ENCODE measurements at regions not wholly inside any gene's neighbourhood (a gene's known extent, or its start where the extent isn't known, plus 50 kb on each side); places are given as distances from the start of the nearest gene placed in this dataset.

DNA sequence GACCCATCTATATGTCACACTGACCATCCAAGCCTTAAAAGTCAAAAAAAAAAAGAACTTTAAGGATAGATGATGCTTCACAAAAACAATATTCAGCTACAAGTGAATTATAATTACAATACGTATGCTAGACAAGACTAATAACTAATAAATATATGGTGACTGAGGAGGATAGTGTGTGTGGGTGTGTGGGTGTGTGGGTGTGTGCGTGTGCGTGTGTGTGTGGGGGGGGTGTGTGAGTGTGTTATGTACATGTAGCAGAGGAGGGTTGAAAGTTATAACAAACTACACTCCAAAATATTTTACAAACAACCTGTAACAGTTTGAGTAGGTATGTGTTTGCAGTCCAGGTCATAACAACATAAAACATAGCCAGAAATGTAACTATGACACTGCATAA, 159.2 kb upstream of the RBBP8 start (continued):
- no peak for TF ChIP-seq E2F4 (IDR thresholded peaks at IDR 0.05; ENCODE audit: low read depth, low read length)
- no peak for TF ChIP-seq NFXL1 (IDR thresholded peaks at IDR 0.05; ENCODE audit: borderline replicate concordance)
- TF ChIP-seq MTA2 (IDR thresholded peaks at IDR 0.05; ENCODE audit: low read depth), result no peak
- no peak for TF ChIP-seq ZBTB33 (IDR thresholded peaks at IDR 0.05)
- no peak for TF ChIP-seq ZBED1 (IDR thresholded peaks at IDR 0.05; ENCODE audit: borderline replicate concordance)
- TF ChIP-seq, protein P1, sequence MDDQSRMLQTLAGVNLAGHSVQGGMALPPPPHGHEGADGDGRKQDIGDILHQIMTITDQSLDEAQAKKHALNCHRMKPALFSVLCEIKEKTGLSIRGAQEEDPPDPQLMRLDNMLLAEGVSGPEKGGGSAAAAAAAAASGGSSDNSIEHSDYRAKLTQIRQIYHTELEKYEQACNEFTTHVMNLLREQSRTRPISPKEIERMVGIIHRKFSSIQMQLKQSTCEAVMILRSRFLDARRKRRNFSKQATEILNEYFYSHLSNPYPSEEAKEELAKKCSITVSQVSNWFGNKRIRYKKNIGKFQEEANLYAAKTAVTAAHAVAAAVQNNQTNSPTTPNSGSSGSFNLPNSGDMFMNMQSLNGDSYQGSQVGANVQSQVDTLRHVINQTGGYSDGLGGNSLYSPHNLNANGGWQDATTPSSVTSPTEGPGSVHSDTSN (IDR thresholded peaks at IDR 0.05; ENCODE audit: insufficient replicate concordance, low read depth, low read length), result no peak
- TF ChIP-seq RELA (IDR thresholded peaks at IDR 0.05; ENCODE audit: borderline replicate concordance, partially characterized antibody), result no peak
- TF ChIP-seq NR2C1 (IDR thresholded peaks at IDR 0.05), result no peak

DNA sequence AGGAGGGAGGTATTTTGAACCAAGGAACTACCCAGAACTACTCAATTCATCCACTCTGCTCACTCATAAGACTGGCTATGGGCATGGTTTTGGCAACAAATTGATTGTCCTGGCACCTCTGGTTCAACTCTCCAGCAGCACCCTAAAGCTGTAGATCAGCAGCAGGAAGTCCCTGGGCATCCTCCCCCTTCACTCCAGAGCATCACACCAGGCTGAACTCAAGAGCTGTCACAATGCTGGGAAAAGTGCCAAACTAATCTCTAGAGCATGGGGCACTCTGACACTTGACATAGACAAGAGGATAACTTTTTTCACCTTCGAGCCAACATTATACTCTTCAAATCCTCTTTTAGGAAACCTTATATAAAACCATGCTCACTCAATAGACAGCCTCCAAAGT, 154.1 kb upstream of the RBBP8 start:
- no peak overlapping the region for H3K27ac ChIP-seq (ENCODE audit: control insufficient read depth, insufficient read depth)
- H3K79me2 ChIP-seq (ENCODE audit: control insufficient read depth, insufficient read depth, low read length), result no peaks in the 10 kb centered on the region
- no peak overlapping the region for H3K9ac ChIP-seq (ENCODE audit: control insufficient read depth, insufficient read depth, low read length)
- no TSS peak for BruUV-seq (replicated peaks)
- H3K4me2 ChIP-seq (ENCODE audit: control insufficient read depth, insufficient read depth), result no peak overlapping the region
- H2AFZ ChIP-seq (ENCODE audit: control insufficient read depth, low read depth, low read length), result no peak overlapping the region
- intact Hi-C loops (cut with micrococcal nuclease; ENCODE audit: unreplicated experiment), result no loop called here
- H3K27me3 ChIP-seq (replicated peaks in 1 of 2; ENCODE audit: control insufficient read depth in 2 of 2, insufficient read depth in 2 of 2, low read length in 1 of 2), result no peaks in the 10 kb centered on the region; a peak in 1 of 4 replicates
- CTCF ChIA-PET, result interaction anchor here (1.1 to 5.0 kb wide), 2 partner anchors 10 to 21 kb away, joined by 3 to 58 read pairs; no protein-coding TSS in a partner anchor
- WGBS (ENCODE audit: insufficient coverage, insufficient replicate concordance, low lambda C conversion rate, missing lambda C conversion rate), result 0% methylated on average over 1 of the region's 1 CpG
- POLR2A ChIA-PET, result no interaction called here
- RAD21 ChIA-PET (ENCODE audit: unreplicated experiment), result no interaction called here
- in situ Hi-C loops (cut with MboI), result no loop called here
- no peak overlapping the region for H3K4me3 ChIP-seq
- ATAC-seq (no peak), FAIRE-seq (no peak), DNase-seq (ENCODE audit: low read depth, low spot score) (no peak)
- SMC1A ChIA-PET (ENCODE audit: uncharacterized antibody, unreplicated experiment), result interaction anchor here (0.6 to 2.9 kb wide), 2 partner anchors 12 to 22 kb away, joined by 4 to 12 read pairs; no protein-coding TSS in a partner anchor
- H3K9me3 ChIP-seq (replicated peaks; ENCODE audit: control insufficient read depth, insufficient read depth, low read length), result no peaks in the 10 kb centered on the region
- H3K36me3 ChIP-seq (ENCODE audit: control insufficient read depth in 2 of 2, insufficient read depth in 2 of 2, low read length in 1 of 2), result no peaks in the 10 kb centered on the region
- H3K4me1 ChIP-seq (ENCODE audit: control insufficient read depth, insufficient read depth, low read length), result no peaks in the 10 kb centered on the region
- no peaks in the 10 kb centered on the region for H4K20me1 ChIP-seq (ENCODE audit: control insufficient read depth, insufficient read depth)
- TF ChIP-seq DPF2 (IDR thresholded peaks at IDR 0.05), result no peak
- TF ChIP-seq ATF7 (IDR thresholded peaks at IDR 0.05; ENCODE audit: low read depth), result no peak
- TF ChIP-seq CREB1 (IDR thresholded peaks at IDR 0.05; ENCODE audit: low read depth), result no peak
- TF ChIP-seq CUX1 (IDR thresholded peaks at IDR 0.05; ENCODE audit: insufficient replicate concordance, low read depth, low read length), result no peak
- TF ChIP-seq SMAD1 (IDR thresholded peaks at IDR 0.05; ENCODE audit: low read depth, partially characterized antibody), result no peak
- TF ChIP-seq SUZ12 (IDR thresholded peaks at IDR 0.05; ENCODE audit: unreplicated experiment), result no peak
- TF ChIP-seq CHD4 (IDR thresholded peaks at IDR 0.05), result no peak
- no peak for TF ChIP-seq CREM (IDR thresholded peaks at IDR 0.05; ENCODE audit: low read depth)

All from GM12878 (cell line).